ENCODE measurements at regions not wholly inside any gene's neighbourhood (a gene's known extent, or its start where the extent isn't known, plus 50 kb on each side); places are given as distances from the start of the nearest gene placed in this dataset.

DNA sequence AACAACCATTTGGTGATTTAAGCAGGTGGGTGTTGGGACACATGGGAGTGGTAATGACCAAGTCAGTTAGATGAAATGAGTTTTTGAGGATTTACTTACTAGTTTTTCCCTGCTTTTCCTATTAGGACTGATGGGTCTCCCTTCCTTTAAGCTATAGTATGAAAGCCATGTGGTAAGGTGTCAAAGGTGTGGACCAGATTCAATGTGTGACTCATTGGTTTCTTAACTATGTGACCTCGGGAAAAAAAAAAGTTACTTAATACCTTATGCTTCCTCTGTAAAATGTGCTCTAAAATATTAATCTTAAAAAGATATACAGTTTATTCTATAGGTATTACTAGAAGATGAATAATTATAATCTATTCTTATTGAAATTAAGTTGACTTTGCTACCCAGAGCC, 93.7 kb downstream of the DUSP10 start:
- DNase-seq (ENCODE audit: low read depth): no peak
- no peak overlapping the region for H3K4me3 ChIP-seq (ENCODE audit: low read depth, low read length)
- TF ChIP-seq, protein P1, sequence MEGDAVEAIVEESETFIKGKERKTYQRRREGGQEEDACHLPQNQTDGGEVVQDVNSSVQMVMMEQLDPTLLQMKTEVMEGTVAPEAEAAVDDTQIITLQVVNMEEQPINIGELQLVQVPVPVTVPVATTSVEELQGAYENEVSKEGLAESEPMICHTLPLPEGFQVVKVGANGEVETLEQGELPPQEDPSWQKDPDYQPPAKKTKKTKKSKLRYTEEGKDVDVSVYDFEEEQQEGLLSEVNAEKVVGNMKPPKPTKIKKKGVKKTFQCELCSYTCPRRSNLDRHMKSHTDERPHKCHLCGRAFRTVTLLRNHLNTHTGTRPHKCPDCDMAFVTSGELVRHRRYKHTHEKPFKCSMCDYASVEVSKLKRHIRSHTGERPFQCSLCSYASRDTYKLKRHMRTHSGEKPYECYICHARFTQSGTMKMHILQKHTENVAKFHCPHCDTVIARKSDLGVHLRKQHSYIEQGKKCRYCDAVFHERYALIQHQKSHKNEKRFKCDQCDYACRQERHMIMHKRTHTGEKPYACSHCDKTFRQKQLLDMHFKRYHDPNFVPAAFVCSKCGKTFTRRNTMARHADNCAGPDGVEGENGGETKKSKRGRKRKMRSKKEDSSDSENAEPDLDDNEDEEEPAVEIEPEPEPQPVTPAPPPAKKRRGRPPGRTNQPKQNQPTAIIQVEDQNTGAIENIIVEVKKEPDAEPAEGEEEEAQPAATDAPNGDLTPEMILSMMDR (IDR thresholded peaks at IDR 0.05; ENCODE audit: insufficient read depth, low read length): no peak

Measured in fibroblast of the aortic adventitia (primary cell).